HEK293 (cell line): ENCODE measurements at regions not wholly inside any gene's neighbourhood (a gene's known extent, or its start where the extent isn't known, plus 50 kb on each side); places are given as distances from the start of the nearest gene placed in this dataset.

Experiments
- FEZF1 ChIP-seq: fragments of 450-650 bp; formaldehyde crosslinking; IDR thresholded peaks from 2 replicates; pipeline ENCODE4 v1.5.1; 2016; ENCODE audit warnings: missing biosample characterization, missing genetic modification characterization
- GLIS1 ChIP-seq: fragments of 450-650 bp; formaldehyde crosslinking; IDR thresholded peaks from 2 replicates; pipeline ENCODE4 v1.5.1; 2016; ENCODE audit warnings: missing biosample characterization, missing genetic modification characterization
- HIC1 ChIP-seq: fragments of 450-650 bp; formaldehyde crosslinking; IDR thresholded peaks from 2 replicates; pipeline ENCODE4 v1.5.1; 2016; ENCODE audit warnings: missing biosample characterization, missing genetic modification characterization
- HOXD13 ChIP-seq: sonication (generic); formaldehyde crosslinking; IDR thresholded peaks from 2 replicates; pipeline ENCODE4 v1.8.0; 2022; ENCODE audit warnings: missing genetic modification reagents, borderline replicate concordance
- IKZF3 ChIP-seq: fragments of 450-650 bp; IDR thresholded peaks from 2 replicates; pipeline ENCODE4 v1.5.0; 2018; ENCODE audit warnings: missing biosample characterization, mild to moderate bottlenecking, missing genetic modification characterization, moderate library complexity
- KLF16 ChIP-seq: fragments of 450-650 bp; formaldehyde crosslinking; IDR thresholded peaks from 2 replicates; pipeline ENCODE4 v1.5.1; 2017; ENCODE audit warnings: missing biosample characterization, missing genetic modification characterization
- KLF9 ChIP-seq: fragments of 450-650 bp; formaldehyde crosslinking; IDR thresholded peaks from 2 replicates; pipeline ENCODE4 v1.5.1; 2016; ENCODE audit warnings: missing biosample characterization, missing genetic modification characterization, low read depth
- MEIS1 ChIP-seq: sonication (generic); formaldehyde crosslinking; IDR thresholded peaks from 2 replicates; pipeline ENCODE4 v1.8.1; 2022; ENCODE audit warnings: missing genetic modification reagents, mild to moderate bottlenecking, borderline replicate concordance
- MZF1 ChIP-seq: fragments of 450-650 bp; formaldehyde crosslinking; IDR thresholded peaks from 2 replicates; pipeline ENCODE4 v1.5.1; 2017; ENCODE audit warnings: missing biosample characterization, missing genetic modification characterization, borderline replicate concordance
- OSR2 ChIP-seq: fragments of 450-650 bp; formaldehyde crosslinking; IDR thresholded peaks from 2 replicates; pipeline ENCODE4 v1.5.1; 2016; ENCODE audit warnings: missing biosample characterization, missing genetic modification characterization
- ZBTB49 ChIP-seq: fragments of 450-650 bp; formaldehyde crosslinking; IDR thresholded peaks from 2 replicates; pipeline ENCODE4 v1.5.1; 2016; ENCODE audit warnings: missing biosample characterization, missing genetic modification characterization, low read depth
- ZFP37 ChIP-seq: fragments of 450-650 bp; formaldehyde crosslinking; IDR thresholded peaks from 2 replicates; pipeline ENCODE4 v1.5.1; 2016; ENCODE audit warnings: missing biosample characterization, missing genetic modification characterization
- ZNF169 ChIP-seq: fragments of 450-650 bp; formaldehyde crosslinking; IDR thresholded peaks from 2 replicates; pipeline ENCODE4 v1.5.1; 2016; ENCODE audit warnings: missing biosample characterization, missing genetic modification characterization
- ZNF311 ChIP-seq: fragments of 450-650 bp; formaldehyde crosslinking; IDR thresholded peaks from 2 replicates; pipeline ENCODE4 v1.5.1; 2017; ENCODE audit warnings: missing biosample characterization, missing genetic modification characterization, borderline replicate concordance
- ZNF366 ChIP-seq: fragments of 450-650 bp; formaldehyde crosslinking; conservative IDR thresholded peaks from 2 replicates; pipeline ENCODE4 v1.5.1; 2016; ENCODE audit warnings: missing biosample characterization, missing genetic modification characterization
- ZNF423 ChIP-seq: fragments of 450-650 bp; formaldehyde crosslinking; IDR thresholded peaks from 2 replicates; pipeline ENCODE4 v1.5.1; 2016; ENCODE audit warnings: missing biosample characterization, missing genetic modification characterization
- ZNF548 ChIP-seq: fragments of 450-650 bp; formaldehyde crosslinking; IDR thresholded peaks from 2 replicates; pipeline ENCODE4 v1.5.1; 2016; ENCODE audit warnings: missing biosample characterization, missing genetic modification characterization
- ZNF558 ChIP-seq: fragments of 450-650 bp; formaldehyde crosslinking; IDR thresholded peaks from 2 replicates; pipeline ENCODE4 v1.5.1; 2016; ENCODE audit warnings: missing biosample characterization, missing genetic modification characterization
- ZNF626 ChIP-seq: fragments of 450-650 bp; sonication (Bioruptor Pico); formaldehyde crosslinking; IDR thresholded peaks from 2 replicates; pipeline ENCODE4 v1.5.1; 2018; ENCODE audit warnings: missing biosample characterization, missing genetic modification characterization, inconsistent platforms
- ZNF629 ChIP-seq: fragments of 450-650 bp; formaldehyde crosslinking; IDR thresholded peaks from 2 replicates; pipeline ENCODE4 v1.5.1; 2017; ENCODE audit warnings: missing biosample characterization, missing genetic modification characterization
- ZNF707 ChIP-seq: fragments of 450-650 bp; formaldehyde crosslinking; IDR thresholded peaks from 2 replicates; pipeline ENCODE4 v1.5.1; 2016; ENCODE audit warnings: missing biosample characterization, missing genetic modification characterization
- ZSCAN4 ChIP-seq: fragments of 450-650 bp; formaldehyde crosslinking; IDR thresholded peaks from 2 replicates; pipeline ENCODE4 v1.5.1; 2017; ENCODE audit warnings: missing biosample characterization, missing genetic modification characterization
- TF ChIP-seq, protein P1 (sequence below): fragments of 450-650 bp; formaldehyde crosslinking; IDR thresholded peaks from 2 replicates; pipeline ENCODE4 v1.5.1; 2016; ENCODE audit warnings: missing biosample characterization, missing genetic modification characterization
- TF ChIP-seq, protein P2 (sequence below): fragments of 450-650 bp; formaldehyde crosslinking; IDR thresholded peaks from 2 replicates; pipeline ENCODE4 v1.5.1; 2017; ENCODE audit warnings: missing biosample characterization, missing genetic modification characterization
- TF ChIP-seq, protein P3 (sequence below): fragments of 450-650 bp; formaldehyde crosslinking; IDR thresholded peaks from 2 replicates; pipeline ENCODE4 v1.5.1; 2016; ENCODE audit warnings: missing biosample characterization, missing genetic modification characterization
- TF ChIP-seq, protein P4 (sequence below): fragments of 450-650 bp; formaldehyde crosslinking; IDR thresholded peaks from 2 replicates; pipeline ENCODE4 v1.5.1; 2017; ENCODE audit warnings: missing biosample characterization, missing genetic modification characterization

DNA sequence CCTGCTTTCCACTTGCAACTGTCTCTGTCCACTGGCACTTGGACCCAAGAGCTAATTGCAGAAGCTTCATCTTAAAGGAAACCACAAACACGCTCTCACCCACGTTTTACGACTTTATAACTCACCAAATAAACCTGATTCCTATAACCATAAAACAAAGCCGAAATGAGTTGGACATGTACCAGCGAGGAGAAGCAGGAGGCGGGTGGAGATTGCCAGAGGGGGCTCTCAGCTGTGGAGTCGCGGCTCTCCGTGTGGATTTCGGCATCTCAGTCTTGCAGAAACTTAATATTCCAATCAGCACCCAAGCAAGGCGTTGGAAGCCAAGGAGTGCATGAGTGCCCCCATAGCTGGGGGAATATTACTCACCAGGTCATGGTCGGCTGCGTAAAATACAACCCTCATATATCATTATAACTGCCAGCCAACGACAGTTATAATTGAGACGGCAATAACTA, 483.6 kb downstream of the MN1 start (continued):
- no peak for TF ChIP-seq MZF1
- TF ChIP-seq ZNF707 (tag by site-specific recombination) = no peak
- TF ChIP-seq ZNF366 (tag by site-specific recombination) = 0 out of 2 replicates have a peak, but pooled peaks have one; percentile 10
- TF ChIP-seq ZNF548 = no peak
- no peak for TF ChIP-seq ZFP37
- no peak for TF ChIP-seq ZNF558 (tag by site-specific recombination)
- no peak for TF ChIP-seq ZSCAN4
- TF ChIP-seq, protein P1, sequence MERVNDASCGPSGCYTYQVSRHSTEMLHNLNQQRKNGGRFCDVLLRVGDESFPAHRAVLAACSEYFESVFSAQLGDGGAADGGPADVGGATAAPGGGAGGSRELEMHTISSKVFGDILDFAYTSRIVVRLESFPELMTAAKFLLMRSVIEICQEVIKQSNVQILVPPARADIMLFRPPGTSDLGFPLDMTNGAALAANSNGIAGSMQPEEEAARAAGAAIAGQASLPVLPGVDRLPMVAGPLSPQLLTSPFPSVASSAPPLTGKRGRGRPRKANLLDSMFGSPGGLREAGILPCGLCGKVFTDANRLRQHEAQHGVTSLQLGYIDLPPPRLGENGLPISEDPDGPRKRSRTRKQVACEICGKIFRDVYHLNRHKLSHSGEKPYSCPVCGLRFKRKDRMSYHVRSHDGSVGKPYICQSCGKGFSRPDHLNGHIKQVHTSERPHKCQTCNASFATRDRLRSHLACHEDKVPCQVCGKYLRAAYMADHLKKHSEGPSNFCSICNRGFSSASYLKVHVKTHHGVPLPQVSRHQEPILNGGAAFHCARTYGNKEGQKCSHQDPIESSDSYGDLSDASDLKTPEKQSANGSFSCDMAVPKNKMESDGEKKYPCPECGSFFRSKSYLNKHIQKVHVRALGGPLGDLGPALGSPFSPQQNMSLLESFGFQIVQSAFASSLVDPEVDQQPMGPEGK = 0 out of 2 replicates have a peak, but pooled peaks have one; percentile 32
- 0 out of 2 replicates have a peak, but pooled peaks have one; percentile 14 for TF ChIP-seq ZNF629 (tag by site-specific recombination)
- peak; percentile 23 for TF ChIP-seq GLIS1 (tag by site-specific recombination)
- TF ChIP-seq HIC1 (tag by site-specific recombination) = no peak
- no peak for TF ChIP-seq MEIS1
- TF ChIP-seq, protein P2, sequence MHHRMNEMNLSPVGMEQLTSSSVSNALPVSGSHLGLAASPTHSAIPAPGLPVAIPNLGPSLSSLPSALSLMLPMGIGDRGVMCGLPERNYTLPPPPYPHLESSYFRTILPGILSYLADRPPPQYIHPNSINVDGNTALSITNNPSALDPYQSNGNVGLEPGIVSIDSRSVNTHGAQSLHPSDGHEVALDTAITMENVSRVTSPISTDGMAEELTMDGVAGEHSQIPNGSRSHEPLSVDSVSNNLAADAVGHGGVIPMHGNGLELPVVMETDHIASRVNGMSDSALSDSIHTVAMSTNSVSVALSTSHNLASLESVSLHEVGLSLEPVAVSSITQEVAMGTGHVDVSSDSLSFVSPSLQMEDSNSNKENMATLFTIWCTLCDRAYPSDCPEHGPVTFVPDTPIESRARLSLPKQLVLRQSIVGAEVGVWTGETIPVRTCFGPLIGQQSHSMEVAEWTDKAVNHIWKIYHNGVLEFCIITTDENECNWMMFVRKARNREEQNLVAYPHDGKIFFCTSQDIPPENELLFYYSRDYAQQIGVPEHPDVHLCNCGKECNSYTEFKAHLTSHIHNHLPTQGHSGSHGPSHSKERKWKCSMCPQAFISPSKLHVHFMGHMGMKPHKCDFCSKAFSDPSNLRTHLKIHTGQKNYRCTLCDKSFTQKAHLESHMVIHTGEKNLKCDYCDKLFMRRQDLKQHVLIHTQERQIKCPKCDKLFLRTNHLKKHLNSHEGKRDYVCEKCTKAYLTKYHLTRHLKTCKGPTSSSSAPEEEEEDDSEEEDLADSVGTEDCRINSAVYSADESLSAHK = peak; percentile 68
- TF ChIP-seq OSR2 (tag by site-specific recombination) = peak; percentile 89
- no peak for TF ChIP-seq IKZF3 (tag by site-specific recombination)
- peak; percentile 65 for TF ChIP-seq FEZF1 (tag by site-specific recombination)
- TF ChIP-seq ZNF423 (tag by site-specific recombination) = no peak
- TF ChIP-seq, protein P3, sequence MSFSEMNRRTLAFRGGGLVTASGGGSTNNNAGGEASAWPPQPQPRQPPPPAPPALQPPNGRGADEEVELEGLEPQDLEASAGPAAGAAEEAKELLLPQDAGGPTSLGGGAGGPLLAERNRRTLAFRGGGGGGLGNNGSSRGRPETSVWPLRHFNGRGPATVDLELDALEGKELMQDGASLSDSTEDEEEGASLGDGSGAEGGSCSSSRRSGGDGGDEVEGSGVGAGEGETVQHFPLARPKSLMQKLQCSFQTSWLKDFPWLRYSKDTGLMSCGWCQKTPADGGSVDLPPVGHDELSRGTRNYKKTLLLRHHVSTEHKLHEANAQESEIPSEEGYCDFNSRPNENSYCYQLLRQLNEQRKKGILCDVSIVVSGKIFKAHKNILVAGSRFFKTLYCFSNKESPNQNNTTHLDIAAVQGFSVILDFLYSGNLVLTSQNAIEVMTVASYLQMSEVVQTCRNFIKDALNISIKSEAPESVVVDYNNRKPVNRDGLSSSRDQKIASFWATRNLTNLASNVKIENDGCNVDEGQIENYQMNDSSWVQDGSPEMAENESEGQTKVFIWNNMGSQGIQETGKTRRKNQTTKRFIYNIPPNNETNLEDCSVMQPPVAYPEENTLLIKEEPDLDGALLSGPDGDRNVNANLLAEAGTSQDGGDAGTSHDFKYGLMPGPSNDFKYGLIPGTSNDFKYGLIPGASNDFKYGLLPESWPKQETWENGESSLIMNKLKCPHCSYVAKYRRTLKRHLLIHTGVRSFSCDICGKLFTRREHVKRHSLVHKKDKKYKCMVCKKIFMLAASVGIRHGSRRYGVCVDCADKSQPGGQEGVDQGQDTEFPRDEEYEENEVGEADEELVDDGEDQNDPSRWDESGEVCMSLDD (tag by site-specific recombination) = no peak
- TF ChIP-seq KLF16 (tag by site-specific recombination) = no peak
- TF ChIP-seq ZNF626 (tag by site-specific recombination) = no peak
- TF ChIP-seq, protein P4, sequence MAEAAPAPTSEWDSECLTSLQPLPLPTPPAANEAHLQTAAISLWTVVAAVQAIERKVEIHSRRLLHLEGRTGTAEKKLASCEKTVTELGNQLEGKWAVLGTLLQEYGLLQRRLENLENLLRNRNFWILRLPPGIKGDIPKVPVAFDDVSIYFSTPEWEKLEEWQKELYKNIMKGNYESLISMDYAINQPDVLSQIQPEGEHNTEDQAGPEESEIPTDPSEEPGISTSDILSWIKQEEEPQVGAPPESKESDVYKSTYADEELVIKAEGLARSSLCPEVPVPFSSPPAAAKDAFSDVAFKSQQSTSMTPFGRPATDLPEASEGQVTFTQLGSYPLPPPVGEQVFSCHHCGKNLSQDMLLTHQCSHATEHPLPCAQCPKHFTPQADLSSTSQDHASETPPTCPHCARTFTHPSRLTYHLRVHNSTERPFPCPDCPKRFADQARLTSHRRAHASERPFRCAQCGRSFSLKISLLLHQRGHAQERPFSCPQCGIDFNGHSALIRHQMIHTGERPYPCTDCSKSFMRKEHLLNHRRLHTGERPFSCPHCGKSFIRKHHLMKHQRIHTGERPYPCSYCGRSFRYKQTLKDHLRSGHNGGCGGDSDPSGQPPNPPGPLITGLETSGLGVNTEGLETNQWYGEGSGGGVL = 0 out of 2 replicates have a peak, but pooled peaks have one; percentile 6
- peak; percentile 91 for TF ChIP-seq HOXD13 (CRISPR knock-in tag)
- TF ChIP-seq ZNF169 = no peak
- TF ChIP-seq KLF9 = no peak
- no peak for TF ChIP-seq ZBTB49 (tag by site-specific recombination)
- TF ChIP-seq ZNF311 (tag by site-specific recombination) = no peak
